ENCODE measurements at regions not wholly inside any gene's neighbourhood (a gene's known extent, or its start where the extent isn't known, plus 50 kb on each side); places are given as distances from the start of the nearest gene placed in this dataset.

- no peak overlapping the region for H3K4me3 Mint-ChIP-seq
- DNase-seq (ENCODE audit: low spot score), result no peak
- H3K27me3 Mint-ChIP-seq, result no peaks in the 10 kb centered on the region
- no peak for ATAC-seq
- no peaks in the 10 kb centered on the region for H3K36me3 Mint-ChIP-seq
- peaks cover 4% of the 10 kb centered on the region for H3K9me3 Mint-ChIP-seq
- no peak overlapping the region for H3K27ac Mint-ChIP-seq
- no peaks in the 10 kb centered on the region for H3K4me1 Mint-ChIP-seq (ENCODE audit: low read depth in 2 of 2)
Measured at GRCh38 chr5:13250464-13251291, 693.8 kb downstream of the DNAH5 start.

- Mint-ChIP-seq H3K27me3 (no peaks in the 10 kb centered on the region), H3K4me1 (ENCODE audit: low read depth in 2 of 2) (no peaks in the 10 kb centered on the region), H3K36me3 (no peaks in the 10 kb centered on the region), H3K9me3 (peaks cover 4% of the 10 kb centered on the region), H3K4me3 (no peak overlapping the region), H3K27ac (no peak overlapping the region)
- DNase-seq (ENCODE audit: low spot score), result no peak
- no peak for ATAC-seq
Measured at GRCh38 chr5:13249854-13250253, 694.6 kb downstream of the DNAH5 start.

GRCh38 chr5:13248253-13248652 lies 696.2 kb downstream of the DNAH5 start:
- DNase-seq (ENCODE audit: low spot score) (no peak), ATAC-seq (no peak)
- no peaks in the 10 kb centered on the region for H3K27me3 Mint-ChIP-seq
- no peaks in the 10 kb centered on the region for H3K36me3 Mint-ChIP-seq
- no peaks in the 10 kb centered on the region for H3K4me1 Mint-ChIP-seq (ENCODE audit: low read depth in 2 of 2)
- no peak overlapping the region for H3K27ac Mint-ChIP-seq
- no peak overlapping the region for H3K4me3 Mint-ChIP-seq
- no peaks in the 10 kb centered on the region for H3K9me3 Mint-ChIP-seq

GRCh38 chr5:13246053-13246452 lies 698.4 kb downstream of the DNAH5 start:
- Mint-ChIP-seq H3K36me3 (no peaks in the 10 kb centered on the region), H3K27me3 (no peaks in the 10 kb centered on the region), H3K4me3 (no peak overlapping the region), H3K27ac (no peak overlapping the region), H3K9me3 (peaks cover 2% of the 10 kb centered on the region), H3K4me1 (ENCODE audit: low read depth in 2 of 2) (no peaks in the 10 kb centered on the region)
- DNase-seq (ENCODE audit: low spot score) (no peak), ATAC-seq (no peak)

GRCh38 chr5:13244151-13244550 lies 700.3 kb downstream of the DNAH5 start:
- DNase-seq (ENCODE audit: low spot score), result no peak
- H3K4me1 Mint-ChIP-seq (ENCODE audit: low read depth in 2 of 2), result no peaks in the 10 kb centered on the region
- no peaks in the 10 kb centered on the region for H3K27me3 Mint-ChIP-seq
- peaks cover 2% of the 10 kb centered on the region for H3K9me3 Mint-ChIP-seq
- ATAC-seq, result no peak
- H3K4me3 Mint-ChIP-seq, result no peak overlapping the region
- H3K36me3 Mint-ChIP-seq, result no peaks in the 10 kb centered on the region
- no peak overlapping the region for H3K27ac Mint-ChIP-seq

GRCh38 chr5:13227513-13227912 lies 717.0 kb downstream of the DNAH5 start:
- DNase-seq (ENCODE audit: low spot score), result no peak
- Mint-ChIP-seq H3K9me3 (peaks cover 10% of the 10 kb centered on the region), H3K36me3 (no peaks in the 10 kb centered on the region), H3K4me1 (ENCODE audit: low read depth in 2 of 2) (no peaks in the 10 kb centered on the region), H3K27ac (no peak overlapping the region), H3K27me3 (no peaks in the 10 kb centered on the region), H3K4me3 (no peak overlapping the region)
- ATAC-seq, result no peak

- no peak overlapping the region for H3K4me3 Mint-ChIP-seq
- no peaks in the 10 kb centered on the region for H3K4me1 Mint-ChIP-seq (ENCODE audit: low read depth in 2 of 2)
- H3K36me3 Mint-ChIP-seq, result no peaks in the 10 kb centered on the region
- ATAC-seq, result no peak
- H3K27ac Mint-ChIP-seq, result no peak overlapping the region
- H3K27me3 Mint-ChIP-seq, result no peaks in the 10 kb centered on the region
- peaks cover 4% of the 10 kb centered on the region for H3K9me3 Mint-ChIP-seq
- no peak for DNase-seq (ENCODE audit: low spot score)
Measured at GRCh38 chr5:13218518-13218917, 726.0 kb downstream of the DNAH5 start.

- H3K4me1 Mint-ChIP-seq (ENCODE audit: low read depth in 2 of 2), result no peaks in the 10 kb centered on the region
- H3K27me3 Mint-ChIP-seq, result no peaks in the 10 kb centered on the region
- ATAC-seq (no peak), DNase-seq (ENCODE audit: low spot score) (no peak)
- no peaks in the 10 kb centered on the region for H3K36me3 Mint-ChIP-seq
- H3K4me3 Mint-ChIP-seq, result no peak overlapping the region
- peaks cover 4% of the 10 kb centered on the region for H3K9me3 Mint-ChIP-seq
- no peak overlapping the region for H3K27ac Mint-ChIP-seq
Measured at GRCh38 chr5:13217636-13218035, 726.9 kb downstream of the DNAH5 start.

- no peaks in the 10 kb centered on the region for H3K4me1 Mint-ChIP-seq (ENCODE audit: low read depth in 2 of 2)
- H3K36me3 Mint-ChIP-seq, result no peaks in the 10 kb centered on the region
- peaks cover 4% of the 10 kb centered on the region for H3K9me3 Mint-ChIP-seq
- no peak overlapping the region for H3K27ac Mint-ChIP-seq
- no peak for ATAC-seq
- no peak overlapping the region for H3K4me3 Mint-ChIP-seq
- H3K27me3 Mint-ChIP-seq, result no peaks in the 10 kb centered on the region
- DNase-seq (ENCODE audit: low spot score), result no peak
Measured at GRCh38 chr5:13215806-13216205, 728.7 kb downstream of the DNAH5 start.

- Mint-ChIP-seq H3K4me1 (ENCODE audit: low read depth in 2 of 2) (no peaks in the 10 kb centered on the region), H3K4me3 (no peak overlapping the region), H3K36me3 (no peaks in the 10 kb centered on the region), H3K27me3 (no peaks in the 10 kb centered on the region), H3K27ac (no peak overlapping the region), H3K9me3 (peaks cover 4% of the 10 kb centered on the region)
- no peak for DNase-seq (ENCODE audit: low spot score)
- ATAC-seq, result no peak
Measured at GRCh38 chr5:13215370-13215769, 729.1 kb downstream of the DNAH5 start.

- Mint-ChIP-seq H3K36me3 (no peaks in the 10 kb centered on the region), H3K4me3 (no peak overlapping the region), H3K27me3 (no peaks in the 10 kb centered on the region), H3K9me3 (peaks cover 6% of the 10 kb centered on the region), H3K27ac (no peak overlapping the region), H3K4me1 (ENCODE audit: low read depth in 2 of 2) (no peaks in the 10 kb centered on the region)
- no peak for DNase-seq (ENCODE audit: low spot score)
- no peak for ATAC-seq
Measured at GRCh38 chr5:13214182-13214581, 730.3 kb downstream of the DNAH5 start.

- H3K9me3 Mint-ChIP-seq, result peaks cover 7% of the 10 kb centered on the region
- DNase-seq (ENCODE audit: low spot score), result no peak
- no peaks in the 10 kb centered on the region for H3K36me3 Mint-ChIP-seq
- no peak overlapping the region for H3K4me3 Mint-ChIP-seq
- H3K27ac Mint-ChIP-seq, result no peak overlapping the region
- ATAC-seq, result no peak
- H3K27me3 Mint-ChIP-seq, result no peaks in the 10 kb centered on the region
- no peaks in the 10 kb centered on the region for H3K4me1 Mint-ChIP-seq (ENCODE audit: low read depth in 2 of 2)
Measured at GRCh38 chr5:13212886-13213285, 731.6 kb downstream of the DNAH5 start.

- Mint-ChIP-seq H3K36me3 (no peaks in the 10 kb centered on the region), H3K9me3 (peaks cover 4% of the 10 kb centered on the region), H3K4me3 (no peak overlapping the region), H3K27me3 (no peaks in the 10 kb centered on the region), H3K4me1 (ENCODE audit: low read depth in 2 of 2) (no peaks in the 10 kb centered on the region), H3K27ac (no peak overlapping the region)
- ATAC-seq, result no peak
- DNase-seq (ENCODE audit: low spot score), result no peak
Measured at GRCh38 chr5:13211064-13211463, 733.4 kb downstream of the DNAH5 start.

- Mint-ChIP-seq H3K4me3 (no peak overlapping the region), H3K4me1 (ENCODE audit: low read depth in 2 of 2) (no peaks in the 10 kb centered on the region), H3K9me3 (peaks cover 10% of the 10 kb centered on the region), H3K27ac (no peak overlapping the region), H3K27me3 (no peaks in the 10 kb centered on the region), H3K36me3 (peaks cover 6% of the 10 kb centered on the region)
- DNase-seq (ENCODE audit: low spot score) (no peak), ATAC-seq (no peak)
Measured at GRCh38 chr5:13207112-13207511, 737.4 kb downstream of the DNAH5 start.

- H3K27me3 Mint-ChIP-seq, result no peaks in the 10 kb centered on the region
- no peak for DNase-seq (ENCODE audit: low spot score)
- H3K9me3 Mint-ChIP-seq, result peaks cover 9% of the 10 kb centered on the region
- H3K27ac Mint-ChIP-seq, result no peak overlapping the region
- no peak for ATAC-seq
- H3K36me3 Mint-ChIP-seq, result peaks cover 6% of the 10 kb centered on the region
- no peak overlapping the region for H3K4me3 Mint-ChIP-seq
- H3K4me1 Mint-ChIP-seq (ENCODE audit: low read depth in 2 of 2), result no peaks in the 10 kb centered on the region
Measured at GRCh38 chr5:13201022-13201421, 743.5 kb downstream of the DNAH5 start.
